ENCODE measurements at regions not wholly inside any gene's neighbourhood (a gene's known extent, or its start where the extent isn't known, plus 50 kb on each side); places are given as distances from the start of the nearest gene placed in this dataset.

GRCh38 chr2:181770150-181770549 is 89.8 kb upstream of the NEUROD1 start:
- no peak for DNase-seq (ENCODE audit: low spot score)

- no peak for DNase-seq (ENCODE audit: low spot score)
These were observed 91.0 kb upstream of the NEUROD1 start for GRCh38 chr2:181771356-181771755.

GRCh38 chr2:181772334-181772733 is 92.0 kb upstream of the NEUROD1 start:
- DNase-seq (ENCODE audit: low spot score) = no peak

- no peak for DNase-seq (ENCODE audit: low spot score)
These were observed 92.5 kb upstream of the NEUROD1 start for GRCh38 chr2:181772777-181773176.

GRCh38 chr2:181774685-181775084 is 94.4 kb upstream of the NEUROD1 start:
- DNase-seq (ENCODE audit: low spot score) = no peak

GRCh38 chr2:181776336-181776735 is 96.0 kb upstream of the NEUROD1 start:
- no peak for DNase-seq (ENCODE audit: low spot score)

- DNase-seq (ENCODE audit: low spot score) = no peak
These were observed 97.4 kb upstream of the NEUROD1 start for GRCh38 chr2:181777734-181778133.

- DNase-seq (ENCODE audit: low spot score) = peak; percentile 12
These were observed 98.4 kb upstream of the NEUROD1 start for GRCh38 chr2:181778621-181779201.

- no peak for DNase-seq (ENCODE audit: low spot score)
These were observed 99.1 kb upstream of the NEUROD1 start for GRCh38 chr2:181779288-181780021.

GRCh38 chr2:181780047-181780651 is 99.8 kb upstream of the NEUROD1 start:
- DNase-seq (ENCODE audit: low spot score) = no peak

- DNase-seq (ENCODE audit: low spot score) = no peak
These were observed 100.3 kb upstream of the NEUROD1 start for GRCh38 chr2:181780657-181781056.

- DNase-seq (ENCODE audit: low spot score) = no peak
These were observed 100.9 kb upstream of the NEUROD1 start for GRCh38 chr2:181781078-181781786.

- no peak for DNase-seq (ENCODE audit: low spot score)
These were observed 102.3 kb upstream of the NEUROD1 start for GRCh38 chr2:181782660-181783059.

- no peak for DNase-seq (ENCODE audit: low spot score)
These were observed 104.2 kb upstream of the NEUROD1 start for GRCh38 chr2:181784556-181784955.

- DNase-seq (ENCODE audit: low spot score) = no peak
These were observed 105.5 kb upstream of the NEUROD1 start for GRCh38 chr2:181785691-181786344.

GRCh38 chr2:181786371-181787228 is 104.9 kb upstream of the ITPRID2 start:
- DNase-seq (ENCODE audit: low spot score) = no peak

GRCh38 chr2:181787310-181788048 is 104.1 kb upstream of the ITPRID2 start:
- no peak for DNase-seq (ENCODE audit: low spot score)

- no peak for DNase-seq (ENCODE audit: low spot score)
These were observed 102.5 kb upstream of the ITPRID2 start for GRCh38 chr2:181788897-181789555.

GRCh38 chr2:181789827-181790448 is 101.6 kb upstream of the ITPRID2 start:
- DNase-seq (ENCODE audit: low spot score) = no peak

Data from Ammon's horn (tissue), 1 donor.